Kidney tubule cell (primary cell): ENCODE measurements at regions not wholly inside any gene's neighbourhood (a gene's known extent, or its start where the extent isn't known, plus 50 kb on each side); places are given as distances from the start of the nearest gene placed in this dataset.

ENCODE experiments used
- DNase-seq: peaks from one replicate; pipeline ENCODE4 v3.0.0-alpha.2; 2018; ENCODE audit warnings: low spot score

GRCh38 chr21:25531538-25532250 is 75.6 kb downstream of the MRPL39 start:
- peak; percentile 82 for DNase-seq

GRCh38 chr21:25528515-25528914 is 78.8 kb downstream of the MRPL39 start:
- peak; percentile 74 for DNase-seq

GRCh38 chr21:25518491-25518911 is 88.8 kb downstream of the MRPL39 start:
- DNase-seq = no peak

GRCh38 chr21:25515484-25516405 is 91.5 kb downstream of the MRPL39 start:
- no peak for DNase-seq

- no peak for DNase-seq
Observed at GRCh38 chr21:25513810-25514209, 93.5 kb downstream of the MRPL39 start.

GRCh38 chr21:25512095-25513081 is 94.9 kb downstream of the MRPL39 start:
- DNase-seq = no peak

GRCh38 chr21:25509862-25510261 is 97.4 kb downstream of the MRPL39 start:
- peak; percentile 12 for DNase-seq

GRCh38 chr21:25508364-25508763 is 98.9 kb downstream of the MRPL39 start:
- DNase-seq = no peak

- DNase-seq = no peak
Observed at GRCh38 chr21:25507522-25507921, 99.8 kb downstream of the MRPL39 start.

GRCh38 chr21:25506887-25507286 is 100.4 kb downstream of the MRPL39 start:
- DNase-seq = peak; percentile 21

- peak; percentile 29 for DNase-seq
Observed at GRCh38 chr21:25506261-25506660, 101.0 kb downstream of the MRPL39 start.

GRCh38 chr21:25503981-25504380 is 103.3 kb downstream of the MRPL39 start:
- peak; percentile 63 for DNase-seq

- peak; percentile 99 for DNase-seq
Observed at GRCh38 chr21:25501996-25502665, 105.2 kb downstream of the MRPL39 start.

- DNase-seq = peak; percentile 3
Observed at GRCh38 chr21:25501462-25501861, 105.8 kb downstream of the MRPL39 start.

- no peak for DNase-seq
Observed at GRCh38 chr21:25500598-25500997, 106.7 kb downstream of the MRPL39 start.

GRCh38 chr21:25496825-25497482 is 110.3 kb downstream of the MRPL39 start:
- peak; percentile 92 for DNase-seq

GRCh38 chr21:25494804-25495203 is 112.5 kb downstream of the MRPL39 start:
- no peak for DNase-seq

- no peak for DNase-seq
Observed at GRCh38 chr21:25493722-25494121, 113.6 kb downstream of the MRPL39 start.

- no peak for DNase-seq
Observed at GRCh38 chr21:25491267-25491666, 116.0 kb downstream of the MRPL39 start.

GRCh38 chr21:25490742-25491141 is 116.5 kb downstream of the MRPL39 start:
- DNase-seq = peak; percentile 44

- peak; percentile 12 for DNase-seq
Observed at GRCh38 chr21:25489673-25490072, 117.6 kb downstream of the MRPL39 start.
